ENCODE measurements at regions not wholly inside any gene's neighbourhood (a gene's known extent, or its start where the extent isn't known, plus 50 kb on each side); places are given as distances from the start of the nearest gene placed in this dataset.
"Not testable (repeated sequence)": the region's sequence is repeated elsewhere in the genome, so short reads cannot be mapped to it uniquely, and the experiment has no call there.

- DNase-seq = no peak
Measured at GRCh38 chr3:191646242-191646641, 185.3 kb downstream of the PYDC2 start.

- DNase-seq = no peak
Measured at GRCh38 chr3:191648787-191649186, 187.8 kb downstream of the PYDC2 start.

- no peak for DNase-seq
Measured at GRCh38 chr3:191649626-191650025, 188.7 kb downstream of the PYDC2 start.

- DNase-seq = not testable (repeated sequence)
Measured at GRCh38 chr3:191658781-191659419, 197.9 kb downstream of the PYDC2 start.

GRCh38 chr3:191662150-191662549 is 201.2 kb downstream of the PYDC2 start:
- not testable (repeated sequence) for DNase-seq

DNA sequence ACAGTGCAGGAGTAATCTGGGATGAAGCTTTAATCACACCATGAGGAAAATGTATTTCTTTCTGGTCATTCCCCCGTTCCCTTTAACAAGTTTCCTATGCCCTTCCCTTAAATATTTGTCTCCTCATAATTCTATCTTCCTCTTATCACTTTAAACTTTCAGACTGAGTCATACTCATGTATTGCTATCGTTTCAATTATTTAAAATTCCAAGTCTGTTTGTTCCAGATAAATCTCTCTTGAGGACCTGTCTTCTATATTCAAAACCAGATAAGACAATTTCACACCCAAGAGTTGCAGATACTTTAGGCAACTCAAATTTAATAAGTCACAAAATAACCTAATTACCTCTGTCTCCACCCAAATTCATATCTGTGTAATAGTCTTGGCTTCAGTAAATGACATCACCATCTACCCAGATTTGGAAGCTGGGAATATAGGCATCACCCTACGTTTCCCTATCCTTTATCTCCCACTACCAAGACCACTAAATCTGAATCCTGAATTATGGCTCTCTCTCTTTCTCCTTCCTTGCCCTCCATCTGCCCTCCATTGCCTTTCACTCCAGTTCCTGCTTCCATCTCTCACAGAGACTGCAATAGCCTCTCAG is 220.1 kb downstream of the PYDC2 start:
- DNase-seq = no peak

GRCh38 chr3:191682961-191683360 is 222.0 kb downstream of the PYDC2 start:
- DNase-seq = no peak

DNA sequence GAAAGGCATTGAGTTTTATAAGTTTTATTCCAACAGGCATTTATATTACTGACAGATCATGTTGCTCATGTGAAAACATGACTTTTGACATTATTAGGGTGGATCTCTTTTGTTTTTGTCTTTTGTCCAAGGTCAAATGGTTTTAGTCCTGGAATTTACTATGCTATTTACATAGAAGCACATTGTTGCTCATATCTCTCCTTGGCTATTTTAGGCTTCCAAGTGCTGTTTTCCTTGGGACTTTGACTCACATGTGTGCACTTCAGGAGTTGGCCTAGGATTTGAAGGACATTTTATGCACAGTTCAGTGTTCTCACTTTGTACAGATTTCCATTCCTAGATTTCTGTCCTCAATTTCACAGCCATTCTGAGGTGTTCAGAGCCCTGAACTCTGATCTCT is 225.7 kb downstream of the PYDC2 start:
- no peak for DNase-seq

DNA sequence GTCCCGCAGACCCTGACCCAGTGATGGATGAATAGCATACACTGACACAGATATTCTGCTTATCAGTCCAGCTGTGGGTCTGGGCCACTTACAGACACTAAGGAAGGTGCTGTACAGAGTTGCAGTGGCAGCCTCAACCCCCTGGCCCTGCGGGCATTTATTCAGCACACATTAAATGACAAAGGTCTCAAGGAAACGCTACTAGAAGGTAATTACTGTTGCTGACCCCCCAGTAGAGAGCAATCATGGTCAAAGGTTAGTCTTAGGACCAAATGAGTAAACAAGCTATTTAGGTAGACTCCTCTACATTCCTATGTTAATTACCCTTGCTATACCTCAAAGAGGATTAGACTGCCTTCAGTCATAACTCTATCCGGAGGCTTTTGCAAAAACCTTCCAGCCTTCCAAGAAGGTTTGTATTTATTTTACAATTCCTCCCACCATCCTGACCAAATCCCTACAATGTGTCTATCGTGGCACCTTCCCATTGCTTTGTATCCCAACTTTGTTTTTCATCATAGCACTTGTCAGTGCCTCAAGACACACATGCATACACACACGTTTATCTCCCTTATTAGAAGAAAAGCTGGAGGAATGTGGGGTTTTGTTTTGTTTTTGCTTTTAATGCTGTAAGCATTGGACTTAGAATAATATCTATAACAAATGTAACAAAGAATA is 227.9 kb downstream of the PYDC2 start:
- DNase-seq = no peak

- not testable (repeated sequence) for DNase-seq
Measured at GRCh38 chr3:191691184-191691583, 230.2 kb downstream of the PYDC2 start.

- DNase-seq = no peak
Measured at GRCh38 chr3:191695131-191695814, 234.3 kb downstream of the PYDC2 start.

DNA sequence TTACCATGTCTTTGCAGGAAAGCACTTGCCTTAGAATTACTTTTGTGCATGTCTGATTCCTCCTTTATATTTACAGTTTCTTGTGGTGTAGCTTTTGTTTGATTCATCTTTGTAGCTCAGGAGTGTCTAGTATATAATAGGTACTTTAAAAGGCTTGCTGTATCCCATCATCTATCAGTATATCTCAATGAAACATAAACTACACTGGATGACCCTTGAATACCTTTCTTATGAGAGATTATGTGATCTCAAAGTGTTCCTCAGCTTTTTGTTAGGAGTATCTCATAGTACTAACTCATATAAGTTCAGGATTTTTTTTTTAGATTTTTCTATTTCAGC is 234.8 kb downstream of the PYDC2 start:
- DNase-seq = no peak

GRCh38 chr3:191696348-191696747 is 235.4 kb downstream of the PYDC2 start:
- no peak for DNase-seq

GRCh38 chr3:191699546-191699945 is 238.6 kb downstream of the PYDC2 start:
- no peak for DNase-seq

GRCh38 chr3:191702121-191702520 is 241.2 kb downstream of the PYDC2 start:
- DNase-seq = no peak

- DNase-seq = no peak
Measured at GRCh38 chr3:191707817-191708216, 246.9 kb downstream of the PYDC2 start.

GRCh38 chr3:191715585-191715984 is 254.6 kb downstream of the PYDC2 start:
- DNase-seq = no peak

GRCh38 chr3:191721390-191721861 is 260.5 kb downstream of the PYDC2 start:
- no peak for DNase-seq

- peak; percentile 14 for DNase-seq
Measured at GRCh38 chr3:191721990-191722389, 261.0 kb downstream of the PYDC2 start.

GRCh38 chr3:191727338-191727737 is 266.4 kb downstream of the PYDC2 start:
- DNase-seq = no peak

DNA sequence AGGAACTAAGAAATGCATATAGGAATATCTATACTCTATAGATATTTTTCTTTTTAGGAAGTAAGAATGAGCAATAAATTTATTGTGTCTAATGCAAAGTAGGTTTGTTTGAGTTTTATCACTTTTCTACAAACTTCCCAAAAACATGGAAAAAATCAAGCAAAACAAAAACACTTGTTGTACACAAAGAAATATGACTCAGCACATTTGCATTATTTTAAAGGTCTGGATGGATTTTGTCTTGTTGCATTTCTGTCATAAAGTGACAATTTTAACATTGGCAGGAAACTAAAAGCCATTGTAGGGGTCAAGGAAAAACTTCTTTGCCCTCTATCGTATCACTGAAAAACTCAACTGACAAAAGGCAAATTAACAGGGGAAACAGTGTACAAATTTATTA is 267.2 kb downstream of the PYDC2 start:
- DNase-seq = no peak

- DNase-seq = no peak
Measured at GRCh38 chr3:191737742-191738141, 276.8 kb downstream of the PYDC2 start.

- no peak for DNase-seq
Measured at GRCh38 chr3:191740712-191741111, 279.7 kb downstream of the PYDC2 start.
